DMS 273 (cell line): ENCODE measurements at regions not wholly inside any gene's neighbourhood (a gene's known extent, or its start where the extent isn't known, plus 50 kb on each side); places are given as distances from the start of the nearest gene placed in this dataset.

Experiments used
- DNase-seq: peaks from one replicate; lab custom pipeline; 2025; ENCODE audit not compliant: unreplicated experiment; lab: John Stamatoyannopoulos, UW

DNA sequence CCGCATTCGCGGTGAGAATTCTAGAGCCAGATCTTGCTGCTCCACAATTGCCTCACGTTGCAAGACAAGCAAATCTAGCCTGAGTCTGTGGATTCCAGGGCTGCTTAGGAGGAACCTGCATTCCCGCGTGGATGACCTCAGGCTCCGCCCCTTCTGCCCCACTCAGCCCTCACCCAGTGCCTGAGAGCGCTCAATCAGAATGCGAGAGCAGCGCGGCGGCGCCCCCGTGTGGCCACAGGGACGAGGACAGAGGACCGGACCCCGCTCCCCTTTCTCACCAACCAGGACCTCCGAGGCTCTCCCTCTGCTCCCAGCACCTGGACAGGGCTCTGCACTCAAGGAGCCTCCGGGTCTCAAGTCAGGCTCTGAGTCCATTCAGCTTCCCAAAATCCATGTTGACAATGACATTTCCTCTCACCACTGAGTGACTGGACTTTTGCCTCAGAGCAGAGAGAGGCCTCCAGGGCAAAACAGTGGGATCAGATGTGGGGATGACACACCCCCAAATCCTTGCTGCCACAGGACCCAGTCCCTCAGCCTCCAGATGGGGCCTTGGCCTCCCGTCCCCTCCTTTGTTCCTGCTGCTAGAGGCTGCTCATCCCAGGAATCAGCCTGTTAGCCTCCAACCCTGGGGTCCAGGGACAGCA lies 52.0 kb downstream of the RPP21 start:
- DNase-seq = peak; percentile 87

DNA sequence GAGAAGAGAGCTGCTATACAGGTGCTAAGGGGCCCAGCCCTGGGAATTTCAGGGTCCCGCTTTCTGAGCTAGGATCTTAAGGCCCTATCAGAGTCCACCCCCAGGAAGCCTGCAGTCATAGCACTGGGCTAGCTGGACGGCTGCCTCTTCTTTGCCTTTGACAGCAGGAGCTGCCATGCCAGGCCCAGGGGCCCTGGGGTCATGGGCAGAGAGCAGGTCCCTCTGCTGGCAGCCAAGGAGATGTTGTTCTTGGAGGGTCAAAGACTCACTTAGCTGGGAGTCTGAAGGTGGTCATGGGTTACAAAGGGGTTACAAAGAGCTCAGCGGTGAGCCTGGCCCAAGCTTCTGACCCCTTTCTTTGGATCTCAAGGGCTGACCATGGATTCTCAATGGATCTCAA lies 52.7 kb downstream of the RPP21 start:
- DNase-seq = peak; percentile 9

DNA sequence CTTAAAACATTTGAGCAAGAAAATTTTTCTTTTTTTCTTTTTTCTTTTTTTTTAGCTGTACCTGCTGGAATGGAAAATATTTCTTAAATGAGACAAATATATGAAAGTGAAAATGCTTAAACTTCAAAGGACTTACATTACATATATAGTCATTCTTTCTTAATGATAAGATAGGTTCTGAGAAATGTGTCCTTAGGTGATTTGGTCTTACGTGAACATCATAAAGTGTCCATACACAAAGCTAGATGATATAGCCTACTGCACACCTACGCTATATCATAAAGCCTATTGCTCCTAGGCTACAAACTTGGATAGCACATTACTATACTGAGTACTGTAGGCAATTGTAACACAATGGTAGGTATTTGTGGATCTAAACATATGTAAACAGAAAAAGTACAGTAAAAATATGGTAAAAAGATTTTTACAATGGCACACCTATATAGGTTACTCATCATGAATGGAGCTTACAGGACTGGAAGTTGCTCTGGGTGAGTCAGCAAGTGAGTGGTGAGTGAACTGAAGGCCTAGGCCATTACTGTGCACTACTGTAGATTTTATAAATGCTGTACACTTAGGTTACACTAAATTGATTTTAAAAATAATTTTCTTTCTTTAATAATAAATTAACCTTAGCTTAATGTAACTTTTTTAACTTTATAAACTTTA lies 54.6 kb downstream of the RPP21 start:
- DNase-seq = no peak

DNA sequence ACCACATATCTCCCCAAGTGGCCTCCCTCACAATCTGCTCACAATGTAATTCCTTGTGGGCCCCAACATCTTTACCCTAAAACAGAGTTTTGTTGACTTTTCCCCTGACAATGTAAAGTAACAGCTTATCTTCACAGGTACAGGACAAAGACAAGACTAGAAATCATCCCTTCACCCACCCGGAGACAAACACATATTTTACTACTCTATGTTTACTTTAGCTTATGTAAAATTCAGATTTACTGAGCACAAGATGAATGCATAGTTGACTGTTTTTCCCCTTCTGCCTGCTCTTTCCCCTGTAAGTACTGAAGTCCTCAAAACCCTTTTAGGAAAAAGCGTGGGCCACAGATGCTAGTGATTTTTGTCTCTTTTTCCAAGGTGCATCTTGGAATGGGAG lies 61.0 kb downstream of the RPP21 start:
- DNase-seq = no peak

DNA sequence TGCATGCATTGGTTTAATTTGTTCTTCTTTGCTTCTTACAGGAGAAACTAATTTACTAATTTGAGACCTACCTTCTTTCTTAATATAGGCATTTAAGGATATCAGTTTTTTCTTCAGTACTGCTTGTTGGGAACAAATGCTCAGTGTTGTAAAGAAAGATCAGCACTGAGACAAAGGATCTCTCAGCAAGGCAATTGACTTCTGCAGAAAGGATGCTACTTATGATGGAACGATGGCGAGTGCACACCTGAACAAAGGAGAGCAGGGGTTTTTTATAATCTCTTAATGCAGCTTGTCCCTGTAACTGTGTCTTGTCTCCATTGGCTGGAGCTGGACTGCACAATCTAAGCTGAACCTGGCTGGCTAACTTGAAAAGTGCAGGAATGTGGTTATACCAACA lies 64.2 kb downstream of the RPP21 start:
- DNase-seq = no peak

DNA sequence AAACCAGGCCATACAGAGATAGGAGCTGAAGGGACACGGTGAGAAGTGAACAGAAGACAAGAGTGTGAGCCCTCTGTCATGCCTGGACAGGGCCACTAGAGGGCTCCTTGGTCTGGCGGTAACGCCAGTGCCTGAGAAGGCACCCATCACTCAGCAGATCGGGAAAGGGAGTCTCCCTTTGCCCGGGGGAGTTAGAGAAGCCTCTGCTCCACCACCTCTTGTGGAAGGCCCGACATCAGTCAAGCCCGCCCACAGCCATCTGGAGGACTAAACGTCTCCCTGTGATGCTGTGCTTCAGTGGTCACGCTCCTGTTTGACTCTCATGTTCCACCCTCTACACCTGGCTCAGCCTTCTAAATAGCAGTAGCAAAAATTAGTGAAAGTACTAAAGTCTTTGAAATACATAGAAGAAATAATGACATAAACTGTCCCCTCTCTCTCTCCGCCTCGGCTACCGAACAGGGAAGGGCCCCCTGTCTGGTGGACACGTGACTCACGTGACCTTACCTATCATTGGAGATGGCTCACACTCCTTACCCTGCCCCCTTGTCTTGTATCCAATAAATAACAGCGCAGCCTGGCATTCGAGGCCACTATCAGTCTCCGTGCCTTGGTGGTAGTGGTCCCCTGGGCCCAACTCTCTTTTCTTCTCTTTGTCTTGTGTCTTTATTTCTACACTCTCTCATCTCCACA lies 66.7 kb downstream of the RPP21 start:
- DNase-seq = peak; percentile 77

DNA sequence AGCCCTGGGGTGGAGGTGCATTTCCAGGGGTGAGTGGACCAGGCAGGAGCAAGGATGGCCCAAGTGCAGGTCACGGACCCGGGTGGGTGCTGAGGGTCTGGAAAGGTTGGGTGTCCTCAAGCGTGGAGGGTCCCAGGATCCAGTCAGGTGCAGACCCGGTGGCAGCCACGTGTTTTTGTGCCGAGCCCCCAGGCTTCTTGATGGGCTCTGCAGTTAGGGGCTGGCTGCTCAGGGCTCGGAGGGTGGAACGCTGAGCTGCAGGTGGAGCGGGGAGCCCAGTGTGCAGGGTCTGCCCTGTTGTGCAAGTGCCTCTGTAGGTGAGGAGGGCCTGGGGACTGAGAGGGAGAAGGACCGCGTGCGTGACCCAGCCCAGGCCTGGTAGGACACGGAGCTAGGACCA lies 70.9 kb upstream of the HLA-E start:
- no peak for DNase-seq

DNA sequence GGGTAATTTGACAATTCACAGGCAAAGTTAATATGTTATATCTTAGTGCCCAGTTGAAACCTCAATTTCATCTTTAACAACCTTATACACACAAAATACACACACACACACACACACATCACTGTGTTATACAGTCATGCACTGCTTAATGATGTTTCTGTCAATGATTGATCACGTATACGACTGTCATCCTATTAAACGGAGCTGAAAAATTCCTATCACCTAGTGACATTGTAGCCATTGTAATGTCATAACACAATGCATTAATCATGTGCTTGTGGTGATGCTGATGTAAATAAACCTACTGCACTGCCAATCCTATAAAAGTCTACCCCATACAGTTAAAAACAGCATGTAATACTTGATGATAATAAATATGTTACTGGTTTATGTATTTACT lies 64.8 kb upstream of the HLA-E start:
- no peak for DNase-seq
